Stimulated activated CD4-positive, alpha-beta T cell treated with anti-CD3 and anti-CD28 coated beads, TNF-alpha, amount 100 ng/mL, for 1 hour (primary cell): ENCODE measurements at regions not wholly inside any gene's neighbourhood (a gene's known extent, or its start where the extent isn't known, plus 50 kb on each side); places are given as distances from the start of the nearest gene placed in this dataset.
"Not testable (repeated sequence)": the region's sequence is repeated elsewhere in the genome, so short reads cannot be mapped to it uniquely, and the experiment has no call there.

Experiments
- DNase-seq, 3 donors: peaks; one replicate each; pipeline ENCODE4 v3.0.0-alpha.2; 2020; ENCODE audit warnings: low read depth in 3 of 3, low spot score in 1 of 3

DNA sequence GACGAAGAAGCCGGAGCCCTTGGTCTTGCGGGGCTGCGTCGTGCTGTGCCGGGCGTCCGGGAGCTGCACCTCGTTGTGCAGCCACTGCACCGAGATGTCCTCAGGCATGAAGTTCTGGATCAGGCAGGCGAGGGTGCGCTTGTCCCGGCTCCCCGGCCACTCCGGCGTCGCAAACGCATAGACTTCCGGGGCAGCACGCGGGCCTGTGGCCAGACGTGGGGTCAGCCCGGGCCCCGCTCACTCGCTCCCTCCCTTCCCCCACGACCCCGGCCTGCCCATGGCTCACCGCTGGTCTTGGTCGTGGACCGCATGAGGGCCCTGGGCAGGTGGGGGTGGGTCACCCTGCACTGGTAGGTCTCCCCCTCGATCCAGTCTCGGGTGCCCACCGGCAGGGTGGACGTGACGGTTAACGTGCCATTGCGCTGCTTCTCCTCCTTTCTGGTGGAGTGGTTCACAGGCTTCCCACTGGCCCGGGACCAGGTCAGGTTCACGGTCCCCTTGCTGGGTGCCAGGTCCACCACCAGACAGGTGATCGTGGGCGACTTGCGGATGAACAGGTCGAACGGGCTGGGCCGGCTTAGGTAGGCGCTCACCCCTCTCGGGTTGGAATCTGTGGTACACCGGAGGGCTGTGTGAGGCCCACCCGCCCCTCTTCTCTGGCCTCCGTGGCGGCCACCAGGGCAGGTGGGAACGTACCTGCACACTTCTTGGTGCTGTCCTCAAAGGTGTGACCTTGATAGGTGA, 74.0 kb downstream of the TMEM121 start:
- DNase-seq: not testable (repeated sequence)

DNA sequence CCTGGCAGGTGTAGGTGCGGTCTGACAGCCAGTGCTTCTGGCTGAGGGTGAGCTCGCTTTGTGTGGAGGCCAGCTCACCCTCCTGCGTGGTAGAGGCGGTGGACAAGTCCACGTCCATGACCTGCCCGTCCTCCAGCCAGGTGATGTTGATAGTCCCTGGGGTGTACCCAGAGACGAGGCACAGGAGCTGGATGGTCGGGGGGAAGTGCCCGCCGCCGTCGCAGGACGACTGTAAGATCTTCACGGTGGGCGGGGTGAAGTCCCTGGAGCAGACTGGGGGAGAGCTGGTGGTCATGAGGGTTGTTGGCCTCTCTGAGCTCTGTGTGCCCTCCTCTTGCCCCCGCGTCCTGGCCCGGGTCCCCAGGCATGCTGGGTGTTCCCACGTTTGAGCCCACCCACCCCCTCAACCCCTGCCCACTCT, 74.6 kb downstream of the TMEM121 start:
- no peak for DNase-seq

DNA sequence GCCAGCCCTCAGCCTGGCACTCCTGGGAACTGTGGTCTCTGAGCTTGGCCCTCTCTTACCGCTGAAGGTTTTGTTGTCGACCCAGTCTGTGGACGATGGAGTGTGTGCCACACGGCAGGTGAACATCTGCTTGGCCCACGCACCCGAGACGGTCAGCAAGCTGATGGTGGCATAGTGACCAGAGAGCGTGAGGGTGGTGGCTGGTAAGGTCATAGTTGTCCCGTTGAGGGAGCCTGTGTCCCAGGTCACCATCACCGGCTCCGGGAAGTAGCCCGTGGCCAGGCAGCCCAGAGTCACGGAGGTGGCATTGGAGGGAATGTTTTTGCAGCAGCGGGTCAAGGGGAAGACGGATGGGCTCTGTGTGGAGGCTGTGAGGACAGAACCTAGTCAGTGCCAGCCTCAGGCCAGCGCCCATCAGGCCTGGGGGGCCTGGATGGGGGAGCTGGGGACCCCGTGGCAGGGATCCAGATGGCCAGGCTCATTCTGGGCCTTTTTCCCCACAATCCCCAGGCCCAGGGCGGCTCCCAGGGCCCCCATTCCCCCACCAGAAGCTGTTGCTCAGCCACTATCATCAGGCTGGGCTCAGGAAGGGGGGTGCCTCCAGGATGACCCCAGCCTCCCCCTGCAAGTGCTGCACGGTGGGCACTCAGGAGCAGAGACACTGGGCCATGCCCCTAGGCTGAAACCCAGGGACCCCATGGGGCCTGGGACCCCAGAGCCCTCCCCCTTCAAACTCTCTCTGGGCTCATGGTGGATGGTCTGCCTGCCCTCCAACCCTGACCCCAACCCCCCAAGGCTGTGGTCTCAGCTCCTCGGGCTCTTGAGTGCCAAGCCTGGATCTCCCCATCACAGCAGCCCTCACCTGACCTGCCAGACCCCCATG, 75.2 kb downstream of the TMEM121 start:
- no peak for DNase-seq

DNA sequence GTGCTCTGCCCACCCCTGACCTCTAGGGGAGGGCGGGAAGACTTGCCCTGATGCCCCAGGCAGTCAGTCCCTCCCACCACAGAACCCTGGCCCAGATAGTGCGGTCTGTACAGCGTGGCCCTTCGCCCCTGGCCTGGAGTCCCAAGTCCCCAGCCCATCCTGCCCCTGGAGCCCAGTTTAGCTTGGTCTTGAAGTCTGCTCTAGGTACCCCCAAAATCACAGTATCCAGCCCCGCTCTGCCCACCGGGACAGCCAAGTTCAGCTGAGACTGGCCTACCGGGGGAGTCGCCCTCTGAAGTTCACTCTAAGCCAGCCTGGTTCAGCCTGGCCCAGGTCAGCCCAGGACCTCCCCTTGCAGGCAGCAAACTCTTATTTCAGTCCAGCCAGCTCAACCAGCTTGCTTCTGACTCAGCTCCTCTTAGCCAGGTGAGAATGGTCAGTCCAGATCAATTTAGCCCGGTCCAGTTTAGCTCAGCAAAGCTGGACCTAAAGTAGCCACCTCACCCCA, 75.9 kb downstream of the TMEM121 start:
- no peak for DNase-seq

DNA sequence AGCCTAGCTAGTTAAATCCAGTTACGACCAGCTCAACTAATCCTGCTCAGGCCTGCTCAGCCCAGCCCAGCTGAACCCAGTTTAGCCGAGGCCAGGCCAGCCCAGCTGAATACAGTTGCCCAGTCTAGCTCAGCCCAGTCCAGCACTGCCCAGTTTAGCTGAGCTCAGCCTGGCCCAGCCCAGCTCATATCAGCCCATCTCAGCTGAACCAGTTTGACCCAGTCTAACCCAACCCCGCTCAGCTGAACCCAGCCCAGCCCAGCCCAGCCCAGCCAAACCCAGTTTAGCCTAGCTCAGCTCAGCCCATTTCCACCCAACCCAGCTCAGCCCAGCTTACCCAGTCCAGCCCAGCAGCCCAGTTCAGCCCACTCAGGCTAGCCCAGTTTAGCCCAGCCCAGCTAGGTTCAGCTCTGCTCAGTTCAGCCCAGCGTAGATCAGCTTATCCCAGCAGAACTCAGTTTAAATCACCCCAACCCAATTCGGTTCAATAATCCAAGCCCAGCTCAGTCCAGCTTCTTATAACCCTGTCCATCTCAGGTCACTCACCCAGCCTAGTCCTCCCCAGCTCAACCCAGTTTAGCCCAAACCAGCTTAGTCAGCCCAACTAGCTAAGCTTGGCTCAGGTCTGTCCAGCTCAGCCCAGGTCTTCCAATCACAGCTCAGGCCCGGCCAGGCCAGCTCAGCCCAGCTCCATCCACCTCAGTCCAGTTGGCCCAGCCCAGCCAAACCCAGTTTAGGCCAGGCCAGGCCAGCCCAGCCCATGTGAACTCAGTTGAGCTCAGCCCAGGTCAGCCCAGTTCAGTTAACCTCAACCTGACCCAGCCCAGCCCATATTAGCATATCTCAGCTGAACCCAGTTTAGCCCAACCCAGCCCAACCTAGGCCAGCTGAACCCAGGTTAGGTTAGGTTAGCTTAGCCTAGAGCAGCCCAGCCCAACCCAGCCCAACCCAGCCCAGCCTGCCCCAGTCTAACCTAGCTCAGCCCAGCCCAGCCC, 76.7 kb downstream of the TMEM121 start:
- no peak for DNase-seq

DNA sequence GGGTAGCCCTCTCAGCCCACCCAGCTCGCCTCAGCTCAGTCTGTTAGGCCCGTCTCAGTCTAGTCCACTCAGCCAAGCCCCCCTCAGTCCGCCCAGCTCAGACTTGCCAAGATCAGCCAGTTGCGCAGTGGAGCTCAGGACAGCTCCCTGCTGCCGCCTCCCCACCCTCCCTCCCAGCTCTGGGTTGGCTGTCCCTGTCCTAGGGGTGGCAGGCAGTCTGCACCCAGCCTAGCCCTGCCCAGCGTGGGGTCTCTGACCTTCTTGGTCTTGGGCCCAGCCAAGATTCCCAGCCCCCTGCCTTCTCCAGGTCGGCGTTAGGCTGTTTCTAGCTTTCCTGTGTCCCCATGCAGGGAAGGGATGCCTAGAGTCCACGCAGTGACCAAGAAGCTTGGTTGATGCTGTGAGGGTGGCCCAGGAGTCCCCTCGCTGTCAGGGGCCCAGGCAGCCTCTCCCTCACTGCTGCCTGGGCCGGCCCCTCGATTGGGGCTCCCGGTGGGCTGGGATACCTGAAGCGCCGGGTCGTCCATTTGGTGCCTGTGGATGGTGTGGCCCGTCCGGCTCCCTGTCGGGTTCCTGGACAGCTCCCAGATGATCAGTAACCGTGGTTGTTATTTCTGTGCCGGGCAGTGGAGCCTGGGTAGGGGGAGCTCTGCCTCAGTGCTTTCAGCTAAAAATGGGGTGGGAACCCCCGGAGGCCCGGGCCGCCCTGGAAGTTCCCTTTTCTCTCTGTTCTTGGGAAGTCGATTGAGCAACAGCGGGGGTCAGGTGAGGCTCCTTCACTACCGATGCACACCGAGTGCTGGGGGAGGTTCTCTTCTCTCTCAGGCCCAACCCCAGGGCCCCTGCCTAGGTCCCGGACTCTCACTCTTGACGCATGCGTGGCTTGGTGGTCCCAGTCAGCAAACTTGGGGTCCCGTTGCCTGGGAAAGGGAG, 78.4 kb downstream of the TMEM121 start:
- DNase-seq: not testable (repeated sequence)

DNA sequence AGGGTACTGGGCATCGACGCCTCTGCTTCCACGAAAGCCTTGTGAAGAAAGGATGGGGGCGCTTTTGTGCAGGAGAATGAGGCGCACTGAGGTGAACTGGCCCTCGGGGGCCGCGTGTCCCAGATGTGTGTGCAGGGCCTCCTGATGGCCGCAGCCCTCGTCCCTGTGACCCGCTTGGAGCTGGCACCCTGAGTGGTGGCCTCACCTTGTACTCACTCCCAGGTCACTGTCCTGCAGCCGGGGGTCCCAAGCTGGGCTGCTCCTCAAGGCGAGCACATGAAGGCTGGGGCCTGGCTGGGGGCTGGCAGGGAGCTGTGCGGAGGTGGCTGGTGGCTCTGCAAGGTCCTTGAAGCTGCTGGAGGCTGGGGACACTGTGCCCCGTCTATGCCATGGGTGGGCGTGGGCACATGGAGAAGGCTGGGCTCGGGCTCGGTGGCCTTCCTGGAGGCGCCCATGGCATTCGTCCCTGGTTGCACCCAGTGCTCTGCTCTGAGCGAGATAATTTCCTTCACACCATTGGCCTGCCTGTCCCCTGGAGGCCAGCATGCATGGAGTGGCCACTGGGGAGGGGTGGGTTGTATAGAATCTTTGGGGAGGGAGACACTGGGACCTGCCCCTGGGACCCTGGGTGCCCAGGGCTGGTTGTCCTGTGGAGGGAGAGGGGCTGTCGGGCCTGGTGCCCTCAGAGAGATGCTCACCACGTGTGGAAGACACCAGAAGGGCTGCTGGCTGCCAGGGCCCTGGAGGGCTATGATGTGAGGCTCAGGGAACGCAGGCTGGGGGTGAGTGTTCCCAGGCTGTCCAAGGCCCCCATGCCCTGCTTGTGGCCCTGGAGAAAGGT, 79.3 kb downstream of the TMEM121 start:
- no peak for DNase-seq

DNA sequence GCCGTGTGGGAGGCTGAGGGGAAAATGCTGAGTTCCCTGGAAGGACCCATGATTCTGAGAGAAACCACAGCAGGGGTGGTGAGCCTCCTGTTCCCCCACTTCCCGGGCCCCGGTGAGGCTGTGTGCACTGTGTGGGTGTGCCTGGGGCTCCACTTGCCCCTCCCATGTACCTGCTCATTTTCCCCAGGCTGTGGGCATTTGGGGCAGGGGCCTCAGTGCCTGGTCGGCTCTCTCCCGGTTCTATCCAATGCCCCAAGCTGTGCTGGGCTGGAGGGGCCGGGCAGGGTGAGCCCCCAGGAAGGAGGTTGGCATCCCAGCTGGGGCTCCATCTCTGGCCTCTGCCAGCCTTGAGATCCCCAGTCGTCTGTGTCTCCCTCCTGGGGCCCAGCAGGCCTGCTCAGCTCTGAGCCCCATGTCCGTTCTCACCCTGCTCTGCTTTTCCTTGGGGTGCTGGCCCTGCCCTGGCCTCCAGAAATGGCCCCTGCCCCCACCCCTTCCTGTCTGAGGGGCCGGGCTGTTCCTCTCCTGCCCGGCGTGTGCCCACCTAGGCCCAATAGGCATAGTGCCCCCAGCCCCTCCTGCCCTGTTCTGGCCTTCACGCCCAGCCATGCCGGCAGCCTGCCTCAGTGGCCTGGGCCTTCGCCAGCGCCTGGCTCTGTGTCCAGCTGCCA, 80.1 kb downstream of the TMEM121 start:
- not testable (repeated sequence) for DNase-seq

DNA sequence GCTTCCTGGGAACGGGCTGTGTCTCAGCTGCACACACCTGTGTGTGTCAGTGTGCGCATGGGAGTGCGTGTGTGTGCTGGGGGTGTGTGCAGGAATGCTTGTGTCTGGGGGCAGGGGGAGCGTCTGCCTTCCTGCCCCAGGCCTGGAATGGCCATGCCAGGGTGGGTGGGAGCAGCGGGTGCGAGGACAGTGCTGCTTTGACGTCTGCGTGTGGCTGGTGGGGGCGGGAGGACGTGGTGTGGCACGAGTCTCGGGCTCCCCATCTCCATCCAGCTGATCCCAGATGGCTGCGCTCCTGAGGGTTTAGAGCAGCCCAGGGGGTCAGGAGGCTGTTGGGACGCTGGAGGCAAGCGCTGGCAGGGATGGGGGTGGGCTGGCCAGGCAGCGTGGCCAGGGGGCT, 80.6 kb downstream of the TMEM121 start:
- not testable (repeated sequence) for DNase-seq

DNA sequence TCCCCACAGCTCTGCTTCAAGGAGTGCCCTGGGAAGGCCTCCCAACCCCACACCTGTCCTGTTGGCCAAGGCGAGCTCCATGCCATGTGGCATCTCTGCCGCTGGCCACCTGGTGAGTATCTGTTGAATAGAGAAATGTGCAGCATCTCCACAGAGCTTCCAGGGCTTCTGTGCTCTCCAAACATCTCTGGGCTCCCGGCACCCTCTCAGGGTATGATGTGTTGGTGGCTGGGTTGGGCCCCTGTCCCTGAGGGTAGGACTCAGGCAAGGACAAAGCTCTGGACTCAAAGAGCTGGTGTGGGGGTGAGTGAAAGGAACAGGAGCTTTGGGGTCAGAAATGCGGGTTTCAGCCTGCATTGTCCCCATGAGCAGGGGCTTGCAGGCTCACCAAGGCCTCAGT, 88.6 kb downstream of the TMEM121 start:
- not testable (repeated sequence) for DNase-seq

DNA sequence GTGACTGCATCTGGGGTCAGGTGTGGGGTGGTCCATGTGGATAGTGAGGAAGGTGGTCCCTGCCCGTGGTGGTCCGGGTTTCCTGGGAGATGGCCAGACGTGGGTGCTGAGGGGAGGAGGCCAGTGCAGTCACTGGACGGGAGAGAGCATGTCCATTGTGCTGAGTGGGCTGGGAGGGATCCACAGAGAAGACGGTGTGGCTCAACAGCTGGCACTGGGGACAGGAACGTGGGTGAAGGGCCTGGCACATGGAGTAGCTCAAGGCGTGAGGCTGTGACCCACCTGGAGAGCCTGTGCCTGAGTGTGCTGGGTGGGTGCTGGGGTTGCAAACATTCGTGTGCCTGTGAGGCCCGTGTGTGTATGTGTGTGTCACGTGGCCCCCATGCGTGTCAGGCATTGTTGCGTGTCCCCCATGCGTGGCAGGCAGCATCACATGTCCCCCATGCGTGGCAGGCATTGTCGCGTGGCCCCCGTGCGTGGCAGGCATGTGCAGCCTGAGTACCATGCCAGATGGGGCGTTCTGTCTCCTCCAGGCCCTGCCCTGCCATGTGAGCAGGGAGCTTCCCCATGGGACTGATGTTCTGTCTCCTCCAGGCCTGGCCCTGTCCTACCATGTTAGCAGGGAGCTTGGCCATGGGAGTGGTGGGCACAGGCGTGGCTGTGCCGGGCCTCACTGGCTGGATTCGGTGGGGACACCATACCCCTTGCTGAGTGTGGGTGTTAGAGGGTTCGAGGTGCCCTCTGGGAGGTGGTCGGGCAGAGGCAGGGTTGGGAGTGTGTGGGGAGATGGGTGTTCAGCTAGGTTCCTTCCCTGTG, 89.8 kb downstream of the TMEM121 start:
- DNase-seq: not testable (repeated sequence)

DNA sequence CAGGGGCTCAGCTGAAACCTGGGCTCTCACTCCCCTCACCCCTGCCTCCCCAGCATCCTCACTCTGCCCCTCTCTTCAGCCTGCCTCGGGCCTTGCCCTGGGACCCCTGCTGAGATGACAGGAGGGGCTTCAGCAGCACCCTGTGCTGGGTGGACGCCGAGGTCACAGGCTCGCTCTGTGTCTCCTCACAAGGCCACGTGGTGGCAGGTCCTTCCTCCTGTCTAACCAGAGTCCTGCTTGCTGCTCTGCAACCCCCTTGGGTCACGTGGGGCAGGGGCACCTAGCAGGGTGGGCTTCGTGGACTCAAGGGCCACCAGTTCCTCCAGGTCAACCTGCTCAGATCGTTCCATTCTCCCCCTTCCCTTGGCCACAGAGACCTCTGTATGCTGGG, 90.4 kb downstream of the TMEM121 start:
- DNase-seq: no peak

DNA sequence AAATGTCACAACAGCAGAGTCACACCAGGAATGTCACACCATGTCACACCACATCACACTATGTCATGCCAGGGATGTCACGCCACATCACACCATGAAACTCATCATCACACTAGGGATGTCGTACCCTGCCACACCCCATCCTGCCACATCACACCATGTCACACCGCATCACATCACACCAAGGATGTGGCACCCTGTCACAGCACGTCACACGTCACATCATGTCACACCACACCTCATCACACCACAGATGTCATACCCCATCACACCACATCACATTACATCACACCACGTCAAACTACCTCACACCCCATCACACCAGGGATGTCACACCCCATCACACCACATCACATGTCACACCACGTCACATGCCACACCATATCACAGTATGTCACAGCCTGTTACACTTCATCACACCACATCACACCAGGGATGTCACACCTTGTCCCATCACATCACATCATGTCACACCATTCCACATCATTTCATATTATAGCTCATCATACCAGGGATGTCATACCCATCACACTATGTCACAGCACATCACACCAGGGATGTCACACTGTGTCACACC, 90.9 kb downstream of the TMEM121 start:
- no peak for DNase-seq

DNA sequence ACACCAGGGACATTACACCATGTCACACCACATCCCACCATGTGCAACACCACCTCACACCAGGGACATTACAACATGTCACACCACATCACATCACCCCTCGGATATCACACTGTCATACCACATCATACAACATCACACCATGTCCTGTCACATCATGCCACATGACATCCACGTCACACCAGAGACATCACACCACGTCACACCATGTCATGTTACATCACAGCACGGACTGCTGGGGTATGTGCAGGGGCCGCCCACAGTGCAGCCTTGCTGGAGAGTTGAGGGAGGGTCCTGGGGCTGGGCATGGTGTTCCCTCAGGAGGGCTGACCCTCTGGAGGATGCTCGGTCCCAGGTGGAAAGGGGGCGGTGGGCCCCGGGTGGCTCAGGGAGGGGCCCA, 91.4 kb downstream of the TMEM121 start:
- DNase-seq: not testable (repeated sequence)

DNA sequence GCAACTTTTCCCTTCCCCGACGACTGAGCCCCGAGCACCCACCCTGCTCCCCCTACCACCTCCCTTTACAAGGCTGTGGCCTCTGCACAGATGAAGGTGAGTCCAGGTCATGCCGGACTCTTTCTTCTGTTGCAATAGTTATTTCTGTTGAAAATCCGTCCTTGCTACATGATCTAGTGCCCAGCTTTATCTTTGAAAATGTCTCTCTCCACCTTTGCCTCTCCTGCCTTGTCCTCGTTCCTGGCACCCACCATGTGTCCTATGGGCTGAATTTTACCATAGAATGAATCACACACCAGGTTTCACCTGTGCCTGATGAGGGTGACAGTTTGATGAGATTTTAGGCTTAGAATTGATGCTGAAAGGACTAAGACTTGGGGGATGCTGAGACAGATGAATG, 92.9 kb downstream of the TMEM121 start:
- DNase-seq: not testable (repeated sequence)

DNA sequence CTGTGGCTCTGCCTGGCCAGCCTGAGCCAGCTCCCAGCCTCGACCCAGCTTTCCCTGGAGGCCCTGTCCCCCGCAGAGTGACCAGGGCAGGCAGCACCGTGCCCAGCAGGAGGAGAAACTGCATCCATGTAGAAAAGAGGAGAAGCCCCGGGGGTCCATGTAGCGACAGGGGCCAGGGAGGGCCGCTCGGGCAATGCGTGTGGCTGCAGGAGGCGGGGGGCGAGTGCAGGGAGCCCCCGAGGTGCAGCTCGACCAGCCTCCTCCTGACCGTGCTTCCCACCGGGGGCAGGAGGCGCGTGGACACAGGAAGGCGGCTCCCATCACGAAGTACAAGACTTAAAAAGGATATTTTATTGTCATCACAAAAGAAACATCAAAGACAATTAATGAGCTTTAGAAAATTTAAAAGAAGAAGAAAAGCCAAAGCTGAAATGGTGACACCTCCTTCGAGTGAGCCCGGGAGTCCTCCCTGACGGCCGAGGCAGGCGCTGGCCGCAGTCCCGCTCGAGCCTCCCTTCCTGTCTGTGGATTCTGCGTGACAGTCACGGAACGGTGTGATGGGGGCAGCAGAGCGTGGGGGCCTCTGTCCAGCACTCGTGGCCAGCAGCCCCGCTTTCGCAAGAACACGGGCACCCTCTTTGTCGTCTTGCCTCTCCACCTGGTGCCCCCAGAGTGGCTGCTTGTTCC, 93.9 kb downstream of the TMEM121 start:
- not testable (repeated sequence) for DNase-seq
